Loucy (cell line): ENCODE measurements at regions not wholly inside any gene's neighbourhood (a gene's known extent, or its start where the extent isn't known, plus 50 kb on each side); places are given as distances from the start of the nearest gene placed in this dataset.

Experiments
- H2AFZ ChIP-seq: fragments of 200-600 bp; sonication (generic); 2 replicates; pipeline ENCODE4 v1.6.0; 2016; ENCODE audit warnings: antibody characterized with exemption, mild to moderate bottlenecking, low read length, moderate library complexity
- H3F3A ChIP-seq: fragments of 200-600 bp; 2 replicates; pipeline ENCODE4 v1.6.0; 2016; ENCODE audit warnings: antibody characterized with exemption, low read depth, mild to moderate bottlenecking
- H3K27me3 ChIP-seq: fragments of 200-600 bp; sonication (generic); 2 replicates; pipeline ENCODE4 v1.6.1; 2014; ENCODE audit warnings: low read length, mild to moderate bottlenecking; ENCODE audit not compliant: insufficient read depth, poor library complexity, severe bottlenecking
- H3K36me3 ChIP-seq: fragments of 200-600 bp; sonication (generic); 2 replicates; pipeline ENCODE4 v1.6.1; 2016; ENCODE audit warnings: low read length; ENCODE audit not compliant: insufficient read depth
- H3K4me1 ChIP-seq: fragments of 200-600 bp; sonication (generic); 2 replicates; pipeline ENCODE4 v1.5.1; 2014; ENCODE audit warnings: low read length, mild to moderate bottlenecking; ENCODE audit not compliant: insufficient read depth, poor library complexity, severe bottlenecking
- H3K4me2 ChIP-seq: fragments of 200-600 bp; sonication (generic); 2 replicates; pipeline ENCODE4 v1.6.0; 2014; ENCODE audit warnings: antibody characterized with exemption, low read length, low read depth, mild to moderate bottlenecking; ENCODE audit not compliant: poor library complexity, severe bottlenecking
- H3K4me3 ChIP-seq: fragments of 200-600 bp; sonication (generic); 2 replicates; pipeline ENCODE4 v1.5.1; 2014; ENCODE audit warnings: low read length, mild to moderate bottlenecking, mixed read lengths; ENCODE audit not compliant: poor library complexity, severe bottlenecking
- H3K79me2 ChIP-seq: fragments of 200-600 bp; sonication (generic); 2 replicates; pipeline ENCODE4 v1.6.1; 2014; ENCODE audit warnings: low read length; ENCODE audit not compliant: insufficient read depth
- H3K9ac ChIP-seq: fragments of 200-600 bp; sonication (generic); 2 replicates; pipeline ENCODE4 v1.6.0; 2014; ENCODE audit warnings: mild to moderate bottlenecking, low read depth, low read length, moderate library complexity; ENCODE audit not compliant: poor library complexity, severe bottlenecking
- H3K9me2 ChIP-seq: fragments of 200-600 bp; sonication (generic); replicated peaks from 2 replicates; pipeline ENCODE4 v1.6.1; 2016; ENCODE audit warnings: low read depth, low read length, mixed read lengths
- H3K9me3 ChIP-seq: fragments of 200-600 bp; sonication (generic); 2 replicates; pipeline ENCODE4 v1.6.1; 2014; ENCODE audit warnings: mild to moderate bottlenecking, antibody characterized with exemption, low read length, low read depth; ENCODE audit not compliant: insufficient read depth
- H4K20me1 ChIP-seq: fragments of 200-600 bp; sonication (generic); 2 replicates; pipeline ENCODE4 v1.6.0; 2014; ENCODE audit warnings: antibody characterized with exemption, low read length, mild to moderate bottlenecking; ENCODE audit not compliant: insufficient read depth, poor library complexity, severe bottlenecking
- CTCF ChIP-seq: fragments of 200-600 bp; sonication (generic); conservative IDR thresholded peaks from 2 replicates; pipeline ENCODE4 v1.5.1; 2014; ENCODE audit warnings: mild to moderate bottlenecking, antibody characterized with exemption, low read length
- EZH2phosphoT487 ChIP-seq: fragments of 200-600 bp; IDR thresholded peaks from 2 replicates; pipeline ENCODE4 v1.6.1; 2018; ENCODE audit warnings: antibody characterized with exemption, mild to moderate bottlenecking, moderate library complexity, borderline replicate concordance

- TF ChIP-seq CTCF (no peak), EZH2phosphoT487 (no peak)
- Histone ChIP-seq H3K9me3 (no peaks in the 10 kb centered on the region), H3K4me2 (no peak overlapping the region), H3K4me3 (no peak overlapping the region), H3K27me3 (no peaks in the 10 kb centered on the region), H4K20me1 (no peaks in the 10 kb centered on the region), H3F3A (no peaks in the 10 kb centered on the region), H3K79me2 (no peaks in the 10 kb centered on the region), H3K9me2 (no peaks in the 10 kb centered on the region), H3K9ac (no peak overlapping the region), H3K4me1 (no peaks in the 10 kb centered on the region), H2AFZ (no peak overlapping the region), H3K36me3 (no peaks in the 10 kb centered on the region)
These were observed 500.6 kb downstream of the XIRP2 start for GRCh38 chr2:167388901-167389300.

DNA sequence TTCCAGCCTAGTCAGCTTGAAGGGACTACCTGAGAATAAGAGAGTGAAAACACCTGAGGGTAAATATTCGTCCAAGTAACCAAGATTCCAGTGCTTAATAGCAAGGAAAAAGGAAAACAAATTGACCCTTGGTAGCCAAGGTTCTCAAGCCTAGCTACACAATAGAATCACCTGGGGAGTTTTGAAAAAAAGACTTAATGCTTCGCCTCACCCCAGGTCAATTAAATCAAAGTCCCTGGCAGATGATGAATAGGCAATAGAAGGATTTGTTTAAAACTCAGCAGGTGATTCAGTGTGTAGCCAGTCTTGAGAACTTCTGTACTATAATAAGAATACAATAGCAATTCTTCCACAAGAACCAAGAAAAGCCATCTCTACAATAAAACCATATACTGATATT lies 500.2 kb downstream of the XIRP2 start:
- H3K4me2 ChIP-seq: no peak overlapping the region
- H3K79me2 ChIP-seq: no peaks in the 10 kb centered on the region
- no peaks in the 10 kb centered on the region for H3K4me1 ChIP-seq
- H3K9me3 ChIP-seq: no peaks in the 10 kb centered on the region
- no peaks in the 10 kb centered on the region for H3K9me2 ChIP-seq
- no peak overlapping the region for H3K4me3 ChIP-seq
- H3K36me3 ChIP-seq: no peaks in the 10 kb centered on the region
- H2AFZ ChIP-seq: no peak overlapping the region
- no peaks in the 10 kb centered on the region for H3F3A ChIP-seq
- no peak overlapping the region for H3K9ac ChIP-seq
- H3K27me3 ChIP-seq: no peaks in the 10 kb centered on the region
- no peak for TF ChIP-seq EZH2phosphoT487
- TF ChIP-seq CTCF: no peak
- H4K20me1 ChIP-seq: no peaks in the 10 kb centered on the region

DNA sequence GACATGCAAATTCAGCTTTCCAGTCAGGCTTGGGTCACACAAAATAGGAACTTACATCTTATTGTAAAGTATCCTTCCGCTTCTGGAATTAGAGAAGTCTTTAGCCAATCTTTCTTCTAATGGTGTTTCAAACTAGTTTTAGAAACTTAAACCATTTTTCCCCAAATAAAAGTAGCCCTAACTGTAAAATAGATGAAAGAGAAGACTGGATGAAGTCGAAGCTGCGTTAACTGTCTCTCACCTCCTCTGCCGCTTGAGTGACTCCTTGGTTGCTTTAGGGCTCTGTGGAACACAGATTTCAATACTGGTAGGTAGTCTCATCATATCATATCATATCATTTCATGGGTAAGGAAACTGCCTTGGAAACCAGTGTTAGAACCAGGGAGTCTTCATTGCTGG lies 498.4 kb downstream of the XIRP2 start:
- no peaks in the 10 kb centered on the region for H3K4me1 ChIP-seq
- no peak overlapping the region for H2AFZ ChIP-seq
- H3K79me2 ChIP-seq: no peaks in the 10 kb centered on the region
- no peaks in the 10 kb centered on the region for H3K27me3 ChIP-seq
- H3K9me3 ChIP-seq: no peaks in the 10 kb centered on the region
- TF ChIP-seq CTCF (no peak), EZH2phosphoT487 (no peak)
- H3K4me3 ChIP-seq: no peak overlapping the region
- H3K36me3 ChIP-seq: no peaks in the 10 kb centered on the region
- H3F3A ChIP-seq: no peaks in the 10 kb centered on the region
- H3K4me2 ChIP-seq: no peak overlapping the region
- H3K9ac ChIP-seq: no peak overlapping the region
- no peaks in the 10 kb centered on the region for H4K20me1 ChIP-seq
- H3K9me2 ChIP-seq: no peaks in the 10 kb centered on the region
